GM21423 (cell line): ENCODE measurements at regions not wholly inside any gene's neighbourhood (a gene's known extent, or its start where the extent isn't known, plus 50 kb on each side); places are given as distances from the start of the nearest gene placed in this dataset.
"Not testable (repeated sequence)": the region's sequence is repeated elsewhere in the genome, so short reads cannot be mapped to it uniquely, and the experiment has no call there.

ENCODE experiments used
- ATAC-seq: cut with Tn5 transposase; IDR thresholded peaks from one replicate; pipeline ENCODE4 v1.9.1; 2021; ENCODE audit warnings: mild to moderate bottlenecking, moderate library complexity; ENCODE audit not compliant: unreplicated experiment

DNA sequence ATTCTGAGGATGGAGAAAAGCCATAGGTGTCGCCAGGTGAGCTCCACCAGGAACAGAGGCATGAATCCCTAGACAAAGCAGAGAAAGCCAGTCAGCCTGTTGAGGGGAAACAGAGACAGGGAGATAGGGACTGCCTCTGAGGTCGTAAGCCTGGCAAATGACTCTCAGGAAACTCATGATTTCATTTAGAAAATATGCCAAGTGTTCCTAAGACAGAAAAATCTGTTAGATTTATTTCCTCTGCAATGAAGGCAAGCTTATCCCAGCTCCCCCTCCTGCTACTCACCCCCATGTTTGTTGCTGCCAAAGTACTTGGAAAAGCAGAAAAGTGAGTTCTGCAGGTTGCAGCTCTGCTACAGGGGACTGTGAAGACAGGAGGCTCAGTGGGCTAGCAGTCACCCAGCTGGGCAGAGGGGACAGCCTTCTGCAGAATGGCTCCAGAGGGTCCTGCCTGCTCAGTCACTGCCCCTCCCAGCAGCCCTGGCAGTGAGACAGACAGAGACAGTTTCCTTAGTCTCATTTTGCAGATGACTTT, 184.3 kb downstream of the ADRA2A start:
- ATAC-seq: no peak

DNA sequence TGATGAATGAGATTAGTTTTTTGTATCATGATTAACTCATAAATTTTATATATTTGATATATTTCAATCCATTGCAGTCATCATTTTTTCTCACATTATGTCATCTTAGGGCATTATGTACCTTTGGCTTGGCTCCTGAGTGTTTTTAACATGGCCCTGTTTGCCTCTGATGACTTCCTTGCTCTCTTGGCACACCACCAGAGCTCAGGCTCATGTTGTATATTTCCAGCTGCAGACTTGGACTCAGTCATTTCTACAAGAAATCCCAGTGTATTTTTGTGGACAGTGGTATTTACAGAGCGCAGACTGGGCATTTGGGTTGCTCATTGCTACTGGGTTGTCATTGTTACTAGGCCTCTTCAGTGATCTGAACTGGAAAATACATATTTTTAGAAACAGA, 188.5 kb downstream of the ADRA2A start:
- ATAC-seq: no peak

DNA sequence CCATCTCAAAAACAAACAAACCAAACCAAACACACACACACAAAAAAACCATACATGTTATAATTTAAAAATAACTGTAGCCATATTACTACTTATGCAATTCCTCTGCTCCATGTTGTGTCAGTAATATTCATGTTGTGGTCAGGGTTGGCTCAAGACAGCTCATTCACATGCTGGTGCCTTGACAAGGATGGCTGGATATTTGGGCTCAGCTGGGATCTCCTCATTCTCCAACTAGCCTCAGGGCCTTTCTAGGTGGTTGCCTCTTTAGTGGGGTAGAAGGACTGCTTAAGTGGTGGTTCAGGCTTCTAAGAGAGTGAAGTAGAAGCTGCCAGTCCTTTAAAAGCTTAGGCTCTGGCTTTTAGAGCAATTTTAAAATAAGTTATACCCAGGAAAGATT, 189.3 kb downstream of the ADRA2A start:
- ATAC-seq: no peak

DNA sequence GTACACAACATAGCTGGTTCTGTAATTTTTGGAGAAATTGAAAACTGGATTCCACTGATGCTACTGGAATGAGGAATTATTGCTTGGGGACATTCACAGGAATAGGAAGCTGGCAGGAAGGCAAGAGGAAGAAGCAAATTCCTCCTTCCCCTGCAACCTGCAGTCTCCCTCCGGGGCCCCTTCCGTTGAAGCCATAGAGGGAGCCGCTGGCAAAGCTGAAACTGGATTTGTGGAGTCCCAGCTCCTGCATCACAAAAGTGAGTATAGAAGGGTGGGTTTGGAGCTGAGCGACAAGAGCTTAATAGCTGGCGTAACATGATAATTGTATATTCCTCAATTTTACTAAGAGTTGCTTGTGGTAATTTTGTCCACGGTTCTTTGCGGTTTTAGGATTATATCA, 190.8 kb downstream of the ADRA2A start:
- no peak for ATAC-seq

DNA sequence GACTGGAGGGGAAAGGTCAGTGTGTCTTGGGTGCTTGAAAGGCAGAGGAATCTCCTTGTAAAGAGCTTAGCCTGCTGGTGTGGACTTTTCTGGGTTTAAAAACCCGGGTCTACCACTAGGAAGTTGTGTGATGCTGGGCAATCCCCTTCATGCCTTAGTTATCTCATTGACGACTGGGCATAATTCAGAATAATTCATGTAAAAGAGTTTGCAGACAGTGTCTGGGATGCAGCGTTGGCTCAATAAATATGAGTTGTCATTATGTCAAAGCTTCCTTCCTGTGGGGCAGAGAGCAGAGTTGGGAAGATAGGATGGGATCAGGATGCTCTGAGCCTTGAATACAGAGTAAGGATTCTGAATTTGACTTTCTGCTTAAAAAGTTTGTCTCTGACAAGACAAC, 196.4 kb downstream of the ADRA2A start:
- ATAC-seq: no peak

DNA sequence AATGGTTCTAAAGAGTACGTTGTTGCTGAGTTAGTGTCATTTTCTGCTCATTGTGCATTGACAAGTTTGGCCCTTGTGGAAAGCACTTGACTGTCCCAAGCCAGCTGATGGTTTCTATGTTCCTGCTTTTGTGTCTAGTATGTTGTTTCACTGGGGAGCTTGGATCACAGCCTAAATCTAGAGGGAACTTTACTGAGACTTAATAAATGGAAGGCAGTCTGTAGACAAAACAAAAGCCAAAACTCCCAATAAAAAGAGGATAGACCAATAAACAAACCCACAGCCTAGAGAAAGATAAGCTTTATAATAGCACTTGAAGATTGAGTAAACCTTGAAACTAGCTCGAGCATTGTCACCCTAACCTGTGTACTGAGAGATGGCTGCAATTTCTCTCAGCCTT, 196.8 kb downstream of the ADRA2A start:
- ATAC-seq: no peak

DNA sequence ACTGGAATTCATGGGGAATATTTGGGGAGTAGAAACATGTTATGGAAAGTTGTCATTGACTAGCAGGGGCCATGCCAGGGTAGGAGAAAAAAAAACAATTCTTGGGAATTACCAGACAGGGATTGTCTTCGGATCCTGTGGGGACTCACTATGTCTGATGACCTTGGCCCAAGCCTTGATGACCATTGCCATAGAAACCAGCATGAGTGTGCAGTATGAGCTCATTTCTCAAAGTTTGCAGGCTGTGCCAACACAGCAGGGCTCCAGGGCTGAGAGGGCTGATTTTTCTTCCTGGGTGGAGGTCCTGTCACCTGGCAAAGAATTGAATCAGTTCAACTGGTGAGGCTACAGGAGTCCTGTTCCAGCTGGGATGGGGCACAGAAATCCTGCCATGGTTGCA, 198.3 kb downstream of the ADRA2A start:
- no peak for ATAC-seq

DNA sequence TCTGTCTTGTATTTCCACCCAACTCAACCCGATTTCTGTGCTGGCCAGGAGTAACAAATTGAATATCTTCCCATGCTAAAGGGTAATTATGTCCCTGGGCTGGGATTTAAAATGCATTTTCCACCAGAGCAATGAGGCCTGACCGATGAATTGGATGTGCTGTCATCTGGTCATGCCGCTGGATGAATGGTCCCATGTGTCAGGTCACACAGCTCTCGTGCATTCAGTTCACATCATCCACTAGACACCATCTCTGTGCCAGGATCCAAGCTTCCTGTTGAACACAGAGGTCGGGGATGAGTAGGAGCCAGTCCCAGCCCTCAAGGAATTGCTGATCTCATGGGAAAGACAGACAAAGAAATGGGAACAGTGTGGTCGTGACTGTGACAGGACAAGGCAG, 200.8 kb downstream of the ADRA2A start:
- ATAC-seq: no peak

DNA sequence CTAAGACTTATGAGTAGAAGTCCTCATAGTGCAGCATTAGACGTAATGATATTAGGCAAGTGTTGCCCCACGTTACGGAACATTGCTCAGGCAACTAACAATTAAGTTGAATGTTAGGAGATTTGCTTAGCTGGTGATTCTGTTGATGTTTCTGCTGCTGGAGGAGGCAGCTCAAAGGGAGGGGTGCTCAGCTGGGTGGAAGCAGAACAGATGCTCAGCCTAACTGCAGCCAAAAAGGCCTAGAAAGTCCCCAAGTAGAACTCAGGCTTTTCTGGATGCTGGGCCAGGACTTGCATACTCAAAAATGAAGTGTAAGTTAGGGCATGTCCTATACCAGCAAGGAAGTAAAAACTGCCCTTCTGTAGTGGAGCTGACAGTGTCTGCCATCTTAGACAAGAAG, 201.4 kb downstream of the ADRA2A start:
- no peak for ATAC-seq

DNA sequence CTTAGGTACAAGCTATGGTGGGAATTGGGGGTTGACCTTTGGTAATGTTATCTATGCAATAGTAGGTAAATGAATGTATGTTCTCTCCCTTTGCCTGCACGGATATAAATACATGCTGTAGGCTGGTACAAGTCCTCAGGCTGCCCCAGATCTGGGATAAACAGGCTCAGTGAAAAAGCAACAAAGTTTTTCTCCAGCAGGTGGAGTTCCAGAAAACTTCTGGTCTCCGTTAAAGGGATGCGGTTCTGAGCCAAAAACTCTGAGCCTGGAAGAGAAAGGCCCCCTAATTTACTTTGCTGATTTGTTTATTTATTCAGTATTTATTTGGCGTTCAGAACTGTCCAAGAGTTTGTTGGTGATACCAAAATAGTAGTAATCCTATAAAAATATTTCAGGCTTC, 204.7 kb downstream of the ADRA2A start:
- ATAC-seq: no peak

DNA sequence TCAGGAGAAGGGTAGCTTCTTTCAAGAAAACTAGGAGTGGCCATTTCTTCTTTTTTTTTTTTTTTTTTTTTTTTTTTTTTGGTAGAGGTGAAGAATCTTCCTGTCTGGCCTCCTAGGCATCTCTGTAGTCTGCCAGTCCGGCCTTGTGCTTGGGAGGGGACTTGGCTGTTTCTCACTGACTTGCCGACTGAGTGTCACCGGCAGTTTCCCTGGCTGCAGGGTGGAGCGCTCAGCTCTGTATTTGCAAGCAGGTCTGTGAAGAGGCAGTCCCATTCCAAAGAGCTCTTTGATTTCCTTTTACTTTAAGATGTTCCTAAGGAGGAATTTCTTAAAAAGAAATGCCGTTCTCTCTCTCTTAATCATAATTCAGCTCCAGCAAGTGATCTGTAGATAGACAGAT, 212.6 kb downstream of the ADRA2A start:
- no peak for ATAC-seq

DNA sequence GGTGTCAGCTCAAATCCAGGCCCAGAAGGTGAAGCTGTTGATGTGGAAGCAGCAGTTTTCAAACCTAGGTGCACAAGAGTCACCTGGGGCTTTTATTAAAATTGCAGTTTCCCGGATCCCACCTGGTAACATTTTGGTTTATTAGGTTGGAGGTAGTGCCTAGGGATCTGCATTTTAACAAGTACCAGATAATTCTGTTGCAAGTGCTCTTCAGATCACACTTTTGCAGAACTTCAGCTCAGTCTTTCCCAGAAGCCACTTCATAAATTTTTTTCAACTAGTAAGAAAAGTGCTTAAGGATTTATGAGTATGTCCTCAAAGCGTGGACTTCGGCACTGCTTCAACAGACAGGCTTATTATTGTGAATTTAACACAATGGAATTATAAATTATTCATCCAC, 213.8 kb downstream of the ADRA2A start:
- ATAC-seq: no peak

DNA sequence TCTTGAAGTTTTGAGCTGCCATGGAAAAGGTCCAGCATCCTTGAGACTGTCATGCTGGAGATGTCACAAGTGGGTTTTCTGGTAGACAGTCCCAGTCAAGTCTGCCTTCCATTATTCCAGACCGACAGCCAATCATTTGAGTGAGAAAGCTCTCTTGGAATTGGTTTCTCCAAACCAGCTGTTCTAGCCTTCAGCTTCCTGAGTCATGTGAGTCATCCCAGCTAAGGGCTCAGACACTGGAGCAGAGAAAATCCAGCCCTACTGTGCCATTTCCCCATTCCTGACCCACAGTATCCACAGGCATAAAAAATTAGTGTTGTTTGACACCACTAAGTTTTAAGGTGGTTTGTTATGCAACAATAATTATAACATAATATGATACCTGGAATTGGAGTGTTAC, 219.0 kb downstream of the ADRA2A start:
- no peak for ATAC-seq

DNA sequence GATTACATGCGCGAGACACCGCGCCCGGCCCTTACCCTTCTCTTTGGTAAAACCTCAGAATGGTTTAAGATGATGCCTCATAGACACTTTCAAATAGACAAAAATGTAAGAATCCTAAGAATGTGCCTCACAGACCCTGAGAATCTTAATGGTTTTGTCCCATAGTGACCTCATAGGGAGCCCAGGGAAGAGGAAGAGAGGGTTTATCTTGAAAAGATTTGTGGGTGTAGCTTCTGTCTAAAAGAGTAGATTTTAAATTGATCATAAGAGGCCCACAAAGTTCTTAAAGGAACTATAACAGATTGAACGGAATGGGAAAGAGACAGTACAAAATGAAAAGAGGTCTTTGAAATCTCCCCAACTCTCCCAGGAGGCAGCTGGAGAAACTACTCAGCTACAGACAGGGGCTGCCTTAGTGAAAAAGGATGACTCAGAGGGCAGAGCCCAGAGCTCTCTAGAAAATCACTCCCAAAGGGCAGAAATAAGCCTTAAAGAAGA, 220.6 kb downstream of the ADRA2A start:
- no peak for ATAC-seq

DNA sequence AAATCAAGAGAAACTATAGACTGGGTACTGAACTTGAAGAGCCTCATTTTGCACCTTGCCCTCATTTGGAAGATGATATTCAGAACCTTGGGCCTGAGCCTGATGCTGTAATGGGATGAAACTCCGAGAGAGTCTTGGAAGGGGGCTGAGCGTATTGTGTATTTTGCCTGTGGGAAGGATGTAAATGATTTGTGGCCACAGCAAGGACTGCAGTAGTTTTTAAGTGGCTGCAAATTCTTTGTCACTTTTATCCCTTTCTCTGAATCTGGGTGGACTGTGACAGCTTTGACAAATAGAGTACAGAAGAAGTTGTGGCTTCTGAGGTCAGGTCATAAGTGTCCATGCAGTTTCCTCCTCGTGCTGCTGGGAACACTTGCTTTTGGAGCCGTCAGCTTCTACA, 221.2 kb downstream of the ADRA2A start:
- no peak for ATAC-seq

DNA sequence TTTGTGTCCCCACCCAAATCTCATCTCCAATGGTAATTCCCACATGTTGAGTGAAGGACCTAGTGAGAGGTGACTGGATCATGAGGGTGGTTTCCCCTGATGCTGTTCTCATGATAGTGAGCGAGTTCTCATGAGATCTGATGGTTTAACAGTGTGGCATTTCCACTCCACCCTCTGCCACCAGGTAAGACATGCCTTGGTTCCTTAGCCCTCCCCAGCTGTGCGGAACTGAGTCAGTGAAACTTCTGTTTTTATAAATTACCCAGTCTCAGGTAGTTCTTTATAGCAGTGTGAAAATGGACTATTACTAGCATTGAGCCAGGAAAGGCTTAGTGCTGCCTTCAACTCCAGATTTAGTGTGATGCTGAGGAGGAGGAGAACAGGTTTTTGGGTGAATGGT, 222.2 kb downstream of the ADRA2A start:
- no peak for ATAC-seq

DNA sequence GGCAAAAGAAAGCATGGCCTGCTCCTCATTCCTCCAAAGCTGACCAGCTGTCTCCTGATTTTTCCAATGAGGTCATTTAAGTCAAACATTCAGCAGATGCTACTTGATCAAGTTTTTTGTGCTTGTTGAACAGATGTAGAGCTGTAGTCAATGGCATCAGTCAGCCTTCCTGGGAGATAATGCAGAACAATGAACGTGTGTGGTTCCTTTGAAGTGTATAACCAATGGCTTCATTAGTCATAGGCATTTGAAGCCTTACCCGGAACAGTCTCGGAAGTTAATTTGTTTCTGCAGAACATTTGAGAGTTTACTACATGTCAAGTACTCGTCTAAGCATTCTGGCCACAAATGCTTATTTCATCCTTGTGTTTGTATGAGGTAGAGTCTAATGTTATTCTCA, 227.1 kb downstream of the ADRA2A start:
- no peak for ATAC-seq

DNA sequence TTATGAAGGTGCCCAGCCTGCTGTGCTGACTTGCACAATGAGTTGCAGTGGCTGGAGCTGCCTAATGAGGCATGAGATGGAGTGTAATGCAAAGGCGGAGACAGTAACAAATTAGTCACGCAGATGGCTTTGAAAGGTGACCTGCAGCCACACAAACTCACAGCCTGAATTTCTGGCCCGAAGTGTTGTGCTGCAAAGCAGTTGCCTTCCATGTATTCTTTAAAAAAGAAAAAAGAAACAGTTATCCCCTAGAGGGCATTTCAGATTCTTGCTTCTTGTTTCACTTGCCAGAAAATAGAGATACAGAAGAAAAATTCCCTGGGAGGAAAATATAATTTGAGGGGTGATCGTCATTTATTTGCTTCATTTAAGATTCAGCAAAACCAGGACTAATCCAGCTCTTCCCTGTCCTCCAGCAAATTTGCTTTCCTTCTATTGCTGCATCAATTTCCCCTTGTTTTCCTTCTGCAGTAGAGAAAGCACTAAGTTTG, 239.9 kb downstream of the ADRA2A start:
- ATAC-seq: no peak

DNA sequence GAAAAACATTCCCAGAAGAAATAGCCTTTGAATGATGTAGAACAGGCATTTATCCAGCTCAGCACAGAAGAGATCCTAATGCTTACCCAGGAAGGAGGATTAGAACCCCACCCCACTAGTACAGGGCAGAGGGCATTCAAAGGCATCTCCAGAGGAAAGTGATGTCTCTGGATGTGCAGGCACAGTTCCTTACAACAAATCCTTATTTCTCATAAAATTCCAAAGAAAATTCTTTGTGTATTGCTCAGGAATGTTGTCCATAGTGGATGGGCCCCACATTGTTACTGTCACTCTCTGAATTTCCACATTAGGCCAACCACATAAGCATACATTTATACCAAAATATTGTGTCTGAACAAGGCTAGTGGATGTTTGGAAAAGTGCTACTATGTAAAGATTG, 243.0 kb downstream of the ADRA2A start:
- no peak for ATAC-seq

DNA sequence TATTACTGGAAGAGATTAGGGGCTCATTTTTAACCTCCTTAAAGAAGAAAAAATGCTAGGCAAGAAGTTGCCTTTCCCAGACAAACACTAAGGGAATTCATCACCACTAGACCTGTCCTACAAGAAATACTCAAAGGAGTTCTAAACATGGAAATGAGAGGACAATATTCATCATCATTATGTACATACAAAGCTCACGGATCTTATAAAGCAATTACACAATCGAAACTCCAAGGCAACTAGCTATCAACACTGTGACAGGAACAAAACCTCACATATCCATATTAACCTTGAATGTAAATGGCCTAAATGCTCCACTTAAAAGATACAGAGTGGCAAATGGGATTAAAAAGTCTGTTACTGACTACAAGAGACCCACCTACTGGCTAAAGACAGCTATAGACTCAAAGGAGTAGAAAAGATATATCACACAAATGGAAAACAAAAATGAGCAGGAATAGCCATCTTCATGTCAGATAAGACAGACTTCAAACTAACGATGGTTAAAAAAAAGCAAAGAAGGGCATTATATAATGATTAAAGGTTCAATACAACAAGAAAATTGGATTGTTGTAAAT, 246.6 kb downstream of the ADRA2A start:
- no peak for ATAC-seq

DNA sequence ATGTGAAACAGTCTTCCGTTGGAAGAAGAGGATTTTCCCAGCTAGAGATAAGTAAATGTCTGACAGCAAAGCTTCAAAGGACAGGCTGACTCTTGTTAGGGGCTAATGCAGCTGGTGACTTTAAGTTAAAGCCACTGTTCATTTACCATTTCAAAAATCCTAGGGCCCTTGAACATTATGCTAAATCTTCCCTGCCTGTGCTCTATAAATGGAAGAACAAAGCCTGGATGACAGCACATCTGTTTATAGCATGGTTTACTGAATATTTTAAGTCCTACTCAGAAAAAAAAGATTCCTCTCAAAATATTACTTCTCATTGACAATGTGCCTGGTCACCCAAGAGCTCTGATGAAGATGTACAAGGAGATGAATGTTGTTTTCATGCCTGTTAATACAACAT, 255.3 kb downstream of the ADRA2A start:
- not testable (repeated sequence) for ATAC-seq

DNA sequence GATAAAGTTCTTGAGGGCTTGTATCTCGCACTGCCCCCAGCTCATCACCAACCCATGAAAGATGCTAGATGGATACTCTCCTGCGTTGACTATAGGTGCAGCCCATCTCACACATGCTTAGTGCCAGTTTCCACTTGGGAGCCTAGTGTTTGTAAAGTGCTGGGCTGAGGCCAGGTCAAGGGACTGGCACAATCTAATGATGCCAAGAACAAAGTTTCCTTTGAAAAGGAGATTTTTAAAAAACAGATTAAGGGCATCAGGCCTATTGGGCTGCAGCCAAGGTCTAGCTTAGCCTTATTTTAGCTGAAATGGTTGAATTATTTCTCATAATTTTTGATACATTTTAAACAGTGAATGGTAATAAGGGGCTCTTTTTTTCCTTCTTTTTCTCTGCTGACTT, 259.0 kb downstream of the ADRA2A start:
- no peak for ATAC-seq

DNA sequence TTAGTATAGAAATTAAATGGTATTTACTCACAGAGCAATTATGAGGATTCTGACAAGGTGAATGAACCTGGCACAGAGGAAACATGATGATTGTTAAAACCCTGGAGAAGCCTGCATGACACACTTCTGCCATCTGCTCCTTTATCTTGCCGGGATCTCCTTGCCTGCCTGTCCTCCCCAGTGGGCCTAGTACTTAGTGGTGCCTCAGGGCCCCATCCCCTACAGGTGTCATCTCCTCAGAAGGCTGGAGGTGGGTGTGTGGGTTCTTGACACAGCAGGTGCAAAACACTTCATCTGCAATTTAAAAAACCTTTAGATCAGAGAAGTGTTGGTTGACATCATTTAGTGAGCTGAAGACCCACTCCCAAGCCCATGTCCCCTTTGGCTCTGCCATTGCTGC, 261.2 kb downstream of the ADRA2A start:
- ATAC-seq: no peak
